Activated CD8-positive, alpha-beta memory T cell treated with anti-CD3 and anti-CD28 coated beads for 36 hours (primary cell): ENCODE measurements at regions not wholly inside any gene's neighbourhood (a gene's known extent, or its start where the extent isn't known, plus 50 kb on each side); places are given as distances from the start of the nearest gene placed in this dataset.

Source experiments
- CTCF ChIA-PET: fragments of 350-600 bp; sonication (Branson Sonifier 250); formaldehyde crosslinking; loops from one replicate; lab custom pipeline; 2021; ENCODE audit warnings: antibody characterized with exemption; lab: Charles Lee
- POLR2A ChIA-PET: fragments of 350-600 bp; sonication (Branson Sonifier 250); formaldehyde crosslinking; loops from one replicate; lab custom pipeline; 2021; ENCODE audit warnings: antibody characterized with exemption; lab: Charles Lee

DNA sequence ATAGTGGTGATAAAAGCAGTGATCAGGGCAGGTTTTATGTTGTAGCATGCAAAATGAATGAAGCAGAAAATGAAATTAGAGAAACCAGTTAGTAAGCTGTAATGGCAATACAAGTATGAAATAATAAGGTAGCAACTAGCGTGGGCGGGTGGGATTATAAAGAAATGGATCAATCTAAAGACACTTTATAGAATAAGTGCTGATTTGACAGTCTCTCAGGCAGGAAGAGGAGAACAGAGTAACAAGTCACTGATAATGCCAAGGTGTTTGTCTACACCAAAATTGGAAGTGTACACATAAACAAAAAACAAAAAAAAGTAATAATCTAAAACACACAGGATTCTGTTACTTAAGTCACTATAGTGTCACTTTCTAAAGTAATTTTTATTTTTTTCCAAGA, 51.0 kb upstream of the PCBP1 start:
- POLR2A ChIA-PET, result no interaction called here
- CTCF ChIA-PET, result no interaction called here

DNA sequence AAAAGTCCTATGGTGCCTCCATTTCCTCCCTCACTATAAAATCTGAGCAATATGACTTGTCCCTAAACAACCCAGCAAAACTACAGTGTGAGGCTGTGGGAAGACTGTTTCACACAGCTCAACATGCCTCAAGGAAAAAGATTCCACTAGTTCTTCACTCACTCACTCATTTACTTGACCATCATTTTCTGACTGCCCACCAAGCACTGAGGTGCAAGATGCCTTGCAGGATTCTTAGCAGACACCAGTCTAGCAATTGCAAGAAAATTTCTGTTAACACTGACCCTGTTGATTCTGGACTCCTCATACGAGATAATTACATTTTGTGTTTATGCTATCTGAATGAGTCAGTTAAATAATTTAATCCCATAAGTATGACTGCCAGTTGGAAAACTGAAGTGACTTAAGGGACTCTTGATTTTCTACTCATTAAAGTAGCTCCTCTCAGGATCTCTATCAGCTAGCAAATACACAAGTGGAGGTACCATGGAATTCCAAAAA, 51.9 kb upstream of the PCBP1 start:
- CTCF ChIA-PET, result no interaction called here
- POLR2A ChIA-PET, result no interaction called here

DNA sequence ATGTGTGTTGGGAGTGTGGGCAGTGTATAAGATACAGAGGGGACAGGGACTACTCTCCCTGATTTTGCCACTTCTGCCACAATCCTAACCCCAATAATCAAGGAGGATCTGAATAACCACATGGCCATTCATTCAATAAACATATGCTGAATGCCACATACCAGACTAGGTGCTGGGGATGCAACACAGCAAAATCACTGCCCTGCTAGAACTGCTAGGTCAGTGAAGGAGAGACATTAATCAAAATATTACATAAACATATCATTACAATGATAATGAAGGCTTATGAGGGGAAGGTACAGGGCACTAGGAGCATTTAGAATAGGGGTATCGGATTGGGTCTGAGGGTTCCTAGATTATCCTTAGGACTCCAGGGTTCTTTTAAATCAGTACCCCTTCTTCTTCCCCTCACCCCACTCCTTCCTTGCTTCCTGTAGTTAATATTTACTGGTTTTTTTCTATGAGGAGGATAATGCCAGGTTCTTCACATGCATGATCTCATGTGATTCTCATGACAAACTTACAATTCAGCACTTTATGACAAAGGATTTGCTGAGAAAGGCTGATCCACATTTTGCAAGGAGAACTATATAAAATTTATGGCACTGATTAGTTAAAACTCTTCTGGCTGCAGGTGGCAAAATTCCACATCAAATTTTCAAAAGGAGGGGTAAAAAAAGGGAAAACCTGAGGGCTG, 56.4 kb upstream of the PCBP1 start:
- ChIA-PET POLR2A (no interaction called here), CTCF (no interaction called here)

DNA sequence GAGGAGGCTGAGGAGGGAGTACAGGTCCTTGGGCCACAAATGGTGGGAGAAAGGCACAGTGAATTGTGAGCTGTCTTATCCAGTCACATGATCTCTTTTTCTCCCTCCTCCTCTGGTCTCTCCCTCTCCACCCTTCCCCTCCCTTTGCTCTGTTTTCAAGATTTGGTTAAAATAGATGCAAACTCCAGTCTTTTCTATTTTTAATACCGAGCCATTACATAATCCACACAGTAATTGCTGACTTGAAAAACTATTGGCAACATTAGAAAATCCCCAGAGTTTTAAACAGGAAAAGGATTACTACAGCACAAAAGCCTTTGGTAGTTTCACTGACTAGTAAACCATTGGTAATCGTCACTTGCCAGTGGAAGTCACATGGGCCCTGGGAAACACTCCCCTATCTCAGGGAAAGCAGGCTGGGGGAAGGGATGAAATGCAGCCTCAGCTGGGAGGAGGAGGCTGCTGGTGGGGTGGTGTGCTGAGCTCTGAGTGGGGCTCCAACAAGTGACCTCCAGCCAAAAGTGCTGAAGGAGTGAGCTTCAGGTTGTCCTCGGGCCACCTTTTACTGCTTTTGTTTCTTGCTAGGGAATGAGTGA, 57.4 kb upstream of the PCBP1 start:
- POLR2A ChIA-PET, result interaction anchor here (0.6 kb wide), 1 partner anchor 1400 kb away, joined by 3 read pairs; no protein-coding TSS in a partner anchor

GRCh38 chr2:70024284-70024683, 62.9 kb upstream of the ASPRV1 start:
- CTCF ChIA-PET, result no interaction called here

More for the DNA sequence above, 57.4 kb upstream of the PCBP1 start:
- CTCF ChIA-PET, result no interaction called here

DNA sequence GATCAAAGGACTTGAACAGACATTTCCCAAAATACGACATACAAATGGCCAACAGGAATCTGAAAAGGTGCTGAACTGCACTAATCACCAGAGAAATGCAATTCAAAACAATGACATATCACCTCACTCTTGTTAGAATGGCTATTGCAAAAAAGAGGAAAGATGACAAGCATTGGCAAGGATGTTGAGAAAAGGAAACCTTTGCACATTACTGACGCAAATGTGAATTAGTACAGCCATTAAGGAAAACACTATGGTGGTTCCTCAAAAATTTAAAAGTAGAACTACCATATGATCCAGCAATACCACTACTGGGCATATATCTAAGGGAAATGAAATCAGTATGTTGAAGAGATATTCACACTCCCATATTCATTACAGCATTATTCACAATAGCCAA, 57.7 kb upstream of the ASPRV1 start:
- POLR2A ChIA-PET, result no interaction called here

More at GRCh38 chr2:70024284-70024683, 62.9 kb upstream of the ASPRV1 start:
- POLR2A ChIA-PET, result no interaction called here

DNA sequence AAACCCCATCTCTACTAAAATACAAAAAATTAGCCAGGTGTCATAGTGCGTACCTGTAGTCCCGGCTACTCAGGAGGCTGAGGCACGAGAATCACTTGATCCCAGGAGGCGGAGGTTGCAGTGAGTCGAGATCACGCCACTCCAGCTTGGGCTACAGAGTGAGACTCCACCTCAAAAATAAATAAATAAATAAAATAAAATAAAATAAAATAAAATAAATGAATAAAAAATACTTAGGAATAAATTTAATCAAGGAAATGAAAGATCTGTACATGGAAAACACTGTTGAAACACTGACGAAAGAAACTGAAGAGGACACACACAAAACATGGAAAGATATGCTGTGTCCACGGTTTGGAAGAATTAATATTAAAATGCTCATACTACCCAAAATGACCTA, 56.5 kb upstream of the ASPRV1 start:
- CTCF ChIA-PET, result no interaction called here
- POLR2A ChIA-PET, result no interaction called here

More for the DNA sequence above, 57.7 kb upstream of the ASPRV1 start:
- CTCF ChIA-PET, result no interaction called here

GRCh38 chr2:70014959-70015358, 53.5 kb upstream of the ASPRV1 start:
- ChIA-PET CTCF (no interaction called here), POLR2A (no interaction called here)

DNA sequence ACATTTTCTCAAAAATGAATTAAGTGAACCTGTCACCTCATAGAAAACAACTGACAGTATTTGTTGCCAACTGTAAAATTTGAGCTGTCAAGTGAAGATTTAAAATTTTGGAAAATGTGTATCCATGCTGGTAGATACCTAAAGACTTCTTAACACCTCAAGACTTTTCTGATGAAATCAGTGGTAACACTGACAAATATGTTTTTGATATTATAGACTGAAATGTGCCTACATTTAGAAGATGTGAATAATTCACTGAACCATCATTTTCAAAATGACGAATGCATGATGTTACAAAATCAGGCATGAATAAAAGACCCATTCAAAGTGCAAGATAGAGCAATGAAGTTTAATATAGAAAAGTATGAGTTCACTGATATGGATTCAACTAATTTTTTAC, 51.5 kb upstream of the ASPRV1 start:
- ChIA-PET CTCF (no interaction called here), POLR2A (no interaction called here)

DNA sequence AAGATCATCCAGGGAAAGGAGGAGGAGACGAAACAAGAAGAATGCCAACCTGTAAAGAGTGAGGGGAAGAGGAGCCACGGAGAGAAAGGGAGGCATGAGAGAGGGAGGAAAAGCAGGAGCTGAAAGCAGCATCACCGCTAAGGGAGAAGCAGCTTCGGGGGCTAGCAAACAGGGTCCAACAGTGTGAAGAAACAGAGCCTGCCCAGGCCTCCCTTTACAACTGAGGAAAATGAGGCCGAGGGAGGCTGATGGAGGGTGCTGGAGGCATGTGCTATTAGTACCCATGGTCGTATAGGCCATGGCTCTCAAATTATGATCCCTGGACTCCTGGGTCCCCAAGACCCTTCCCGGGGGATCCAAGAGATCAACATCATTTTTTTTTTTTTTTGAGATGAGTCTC, 50.4 kb upstream of the ASPRV1 start:
- CTCF ChIA-PET, result interaction anchor here (1.3 kb wide), 1 partner anchor 62 kb away, joined by 3 read pairs; no protein-coding TSS in a partner anchor

DNA sequence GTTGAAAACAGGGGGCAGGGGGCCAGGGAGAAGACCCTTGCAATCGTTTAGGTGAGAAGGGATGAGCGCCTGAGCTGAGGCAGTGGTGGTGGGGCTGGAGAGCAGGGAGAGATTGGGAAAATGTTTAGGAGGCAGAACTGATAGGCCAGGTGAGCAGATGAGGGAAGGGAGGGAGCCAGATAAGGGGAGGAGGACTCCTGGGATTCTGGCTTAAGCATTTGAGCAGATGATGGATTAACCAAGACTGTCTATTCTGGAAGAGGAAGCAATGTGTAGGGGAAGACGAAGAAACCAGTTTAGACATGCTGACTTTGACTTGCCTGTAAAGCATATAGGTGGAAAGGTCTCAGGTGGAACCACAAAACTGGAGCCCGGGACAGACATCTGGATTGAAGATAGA, 49.9 kb upstream of the ASPRV1 start:
- ChIA-PET CTCF (interaction anchor here (1.3 kb wide), 1 partner anchor 62 kb away, joined by 3 read pairs; no protein-coding TSS in a partner anchor), POLR2A (no interaction called here)

More for the DNA sequence above, 50.4 kb upstream of the ASPRV1 start:
- POLR2A ChIA-PET, result no interaction called here
